ENCODE measurements at regions not wholly inside any gene's neighbourhood (a gene's known extent, or its start where the extent isn't known, plus 50 kb on each side); places are given as distances from the start of the nearest gene placed in this dataset.
"Not testable (repeated sequence)": the region's sequence is repeated elsewhere in the genome, so short reads cannot be mapped to it uniquely, and the experiment has no call there.

GRCh38 chr2:122021941-122022340 lies 266.5 kb downstream of the TSN start:
- DNase-seq = no peak

- no peak for DNase-seq
Observed at GRCh38 chr2:122022531-122022930, 267.1 kb downstream of the TSN start.

GRCh38 chr2:122023059-122023864 lies 267.8 kb downstream of the TSN start:
- DNase-seq = no peak

- no peak for DNase-seq
Observed at GRCh38 chr2:122027510-122028217, 272.2 kb downstream of the TSN start.

GRCh38 chr2:122028371-122029100 lies 273.1 kb downstream of the TSN start:
- no peak for DNase-seq

GRCh38 chr2:122029456-122029855 lies 274.0 kb downstream of the TSN start:
- no peak for DNase-seq

- no peak for DNase-seq
Observed at GRCh38 chr2:122029945-122030344, 274.5 kb downstream of the TSN start.

GRCh38 chr2:122031544-122032263 lies 276.3 kb downstream of the TSN start:
- DNase-seq = no peak

GRCh38 chr2:122032264-122032645 lies 276.8 kb downstream of the TSN start:
- no peak for DNase-seq

- no peak for DNase-seq
Observed at GRCh38 chr2:122033778-122034177, 278.3 kb downstream of the TSN start.

GRCh38 chr2:122034344-122034743 lies 278.9 kb downstream of the TSN start:
- no peak for DNase-seq

GRCh38 chr2:122034777-122035176 lies 279.3 kb downstream of the TSN start:
- DNase-seq = no peak

- not testable (repeated sequence) for DNase-seq
Observed at GRCh38 chr2:122038816-122039215, 283.4 kb downstream of the TSN start.

- no peak for DNase-seq
Observed at GRCh38 chr2:122041455-122041854, 286.0 kb downstream of the TSN start.

GRCh38 chr2:122051659-122052058 lies 296.2 kb downstream of the TSN start:
- DNase-seq = not testable (repeated sequence)

GRCh38 chr2:122055521-122055931 lies 300.1 kb downstream of the TSN start:
- DNase-seq = no peak

- no peak for DNase-seq
Observed at GRCh38 chr2:122056853-122057252, 301.4 kb downstream of the TSN start.

GRCh38 chr2:122061206-122061605 lies 305.8 kb downstream of the TSN start:
- DNase-seq = no peak

- DNase-seq = no peak
Observed at GRCh38 chr2:122061831-122062230, 306.4 kb downstream of the TSN start.

- DNase-seq = no peak
Observed at GRCh38 chr2:122062506-122062905, 307.1 kb downstream of the TSN start.

GRCh38 chr2:122063716-122064115 lies 308.3 kb downstream of the TSN start:
- no peak for DNase-seq

- no peak for DNase-seq
Observed at GRCh38 chr2:122070241-122070731, 314.8 kb downstream of the TSN start.

GRCh38 chr2:122072666-122073065 lies 317.2 kb downstream of the TSN start:
- no peak for DNase-seq

All from NCI-H2227 treated with DMSO at 0.1 percent for 48 hours (cell line).